H1 (cell line): ENCODE measurements at regions not wholly inside any gene's neighbourhood (a gene's known extent, or its start where the extent isn't known, plus 50 kb on each side); places are given as distances from the start of the nearest gene placed in this dataset.

ENCODE experiments used
- ATF3 ChIP-seq: IDR thresholded peaks from 2 replicates; pipeline ENCODE4 v1.6.1; 2011; ENCODE audit warnings: low read depth, mild to moderate bottlenecking, low read length; ENCODE audit not compliant: insufficient read depth
- BCL11A ChIP-seq, 2 experiments: IDR thresholded peaks; one replicate each; pipeline ENCODE4 v1.6.1; 2011; ENCODE audit warnings: low read depth in 2 of 2, low read length in 2 of 2, mild to moderate bottlenecking in 2 of 2
- CBX5 ChIP-seq: fragments of 300-800, 300-1000 bp; sonication (generic); IDR thresholded peaks from 2 replicates; pipeline ENCODE4 v1.7.1; 2016; ENCODE audit warnings: antibody characterized with exemption, low read length, low read depth
- CHD7 ChIP-seq: fragments of 300-600 bp; sonication (generic); IDR thresholded peaks from 2 replicates; pipeline ENCODE4 v1.7.1; 2012; ENCODE audit warnings: low read length, moderate library complexity, mild to moderate bottlenecking, inconsistent platforms; ENCODE audit not compliant: insufficient replicate concordance
- HDAC2 ChIP-seq, 2 experiments: fragments of 300-600 bp in 1 of 2; sonication (generic) in 1 of 2; IDR thresholded peaks; 2 replicates each; pipeline ENCODE4 v1.6.1; 2011 to 2012; ENCODE audit warnings: low read depth in 2 of 2, low read length in 2 of 2, mild to moderate bottlenecking in 2 of 2, moderate library complexity in 2 of 2, borderline replicate concordance in 1 of 2, inconsistent platforms in 1 of 2
- MAX ChIP-seq: IDR thresholded peaks from 2 replicates; pipeline ENCODE4 v1.6.1; 2012; ENCODE audit warnings: inconsistent platforms
- NRF1 ChIP-seq: IDR thresholded peaks from 2 replicates; pipeline ENCODE4 v1.6.1; 2011; ENCODE audit warnings: mild to moderate bottlenecking, low read depth, low read length, improper control_type of control experiment
- PHF8 ChIP-seq: fragments of 200-600 bp; sonication (generic); conservative IDR thresholded peaks from 2 replicates; pipeline ENCODE4 v1.7.1; 2012; ENCODE audit warnings: low read depth, mild to moderate bottlenecking, inconsistent platforms, low read length, moderate library complexity
- RXRA ChIP-seq: IDR thresholded peaks from 2 replicates; pipeline ENCODE4 v1.6.1; 2011; ENCODE audit warnings: low read depth, mild to moderate bottlenecking, low read length, moderate library complexity; ENCODE audit not compliant: insufficient read depth
- SAP30 ChIP-seq: fragments of 300-600 bp; sonication (generic); IDR thresholded peaks from 2 replicates; pipeline ENCODE4 v1.7.1; 2012; ENCODE audit warnings: low read length, moderate library complexity, mild to moderate bottlenecking, inconsistent platforms; ENCODE audit not compliant: insufficient read depth, insufficient replicate concordance
- SRF ChIP-seq: IDR thresholded peaks from 2 replicates; pipeline ENCODE4 v1.6.1; 2011; ENCODE audit warnings: mild to moderate bottlenecking, low read depth, low read length, moderate library complexity

DNA sequence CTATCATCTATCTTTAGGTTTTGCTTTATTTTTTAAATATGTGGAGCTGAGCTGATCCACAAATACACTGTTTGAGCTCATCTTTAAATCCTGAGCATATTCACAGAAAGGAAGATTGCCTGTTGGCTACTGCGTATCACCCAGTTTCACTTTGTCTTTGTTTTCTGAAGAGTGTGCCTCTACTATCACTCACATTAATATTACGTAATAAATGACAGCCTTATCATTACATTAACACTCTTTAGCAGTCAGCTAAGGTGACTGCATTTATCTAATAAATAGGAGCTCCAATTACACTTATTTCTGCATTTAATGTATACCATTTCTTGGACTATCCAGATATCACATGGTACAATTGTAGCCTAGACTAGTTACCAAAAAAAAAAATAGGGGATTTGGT is 511.7 kb downstream of the NR2F1-AS1 start (continued):
- no peak for TF ChIP-seq CHD7
- no peak for TF ChIP-seq PHF8
- no peak for TF ChIP-seq SRF
- no peak for TF ChIP-seq SAP30
- no peak for TF ChIP-seq MAX
- no peak for TF ChIP-seq ATF3
- no peak for TF ChIP-seq RXRA
- TF ChIP-seq BCL11A (IDR thresholded peaks at IDR 0.05; ENCODE audit: low read depth in 2 of 2, low read length in 2 of 2): no peak
- no peak for TF ChIP-seq NRF1
- TF ChIP-seq CBX5: no peak
- no peak for TF ChIP-seq HDAC2 (IDR thresholded peaks at IDR 0.05; ENCODE audit: borderline replicate concordance in 1 of 2, low read depth in 2 of 2, low read length in 2 of 2)
